OCI-M1 (cell line): ENCODE measurements at regions not wholly inside any gene's neighbourhood (a gene's known extent, or its start where the extent isn't known, plus 50 kb on each side); places are given as distances from the start of the nearest gene placed in this dataset.

Experiments used
- DNase-seq: peaks from one replicate; lab custom pipeline; 2025; lab: John Stamatoyannopoulos, UW

GRCh38 chr7:51679358-51679757 lies 362.7 kb upstream of the COBL start:
- no peak for DNase-seq

DNA sequence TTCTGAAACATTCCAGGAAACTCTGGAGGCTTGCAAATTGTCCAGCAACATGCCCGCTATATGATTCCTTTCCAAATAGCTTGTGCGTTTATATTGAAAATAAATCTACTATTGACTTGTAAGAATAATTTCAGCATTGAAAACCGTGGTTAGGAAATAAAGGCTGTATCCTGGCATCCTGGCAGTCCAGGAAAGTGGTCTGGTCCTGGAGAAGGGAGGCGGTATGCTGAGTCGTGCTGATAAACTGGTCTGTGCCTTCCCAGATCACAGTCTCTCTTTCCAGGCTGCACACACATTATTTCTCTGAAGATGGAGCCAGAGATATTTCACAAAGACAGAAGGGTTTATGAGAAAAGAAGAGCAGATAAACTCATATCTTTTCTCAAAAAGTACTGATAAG lies 350.1 kb upstream of the COBL start:
- no peak for DNase-seq

DNA sequence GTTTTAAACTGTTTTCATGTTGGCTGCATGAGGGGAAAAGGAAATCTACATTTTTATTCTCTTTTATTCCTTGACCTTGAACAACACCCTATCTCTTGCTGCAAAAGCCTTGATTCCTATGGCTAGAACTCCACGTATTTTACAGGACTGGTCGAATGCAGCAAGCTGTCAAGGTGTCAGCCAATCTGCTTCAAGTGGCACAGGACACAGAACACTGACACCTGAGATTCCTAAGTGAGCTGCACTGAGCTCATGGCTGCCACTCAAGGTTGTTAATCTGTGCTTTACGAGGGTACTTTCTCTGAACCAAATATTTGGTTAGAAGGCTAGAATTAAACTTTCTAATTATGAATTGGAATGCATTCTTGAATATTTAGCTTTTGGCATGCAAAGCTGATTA lies 349.7 kb upstream of the COBL start:
- no peak for DNase-seq

DNA sequence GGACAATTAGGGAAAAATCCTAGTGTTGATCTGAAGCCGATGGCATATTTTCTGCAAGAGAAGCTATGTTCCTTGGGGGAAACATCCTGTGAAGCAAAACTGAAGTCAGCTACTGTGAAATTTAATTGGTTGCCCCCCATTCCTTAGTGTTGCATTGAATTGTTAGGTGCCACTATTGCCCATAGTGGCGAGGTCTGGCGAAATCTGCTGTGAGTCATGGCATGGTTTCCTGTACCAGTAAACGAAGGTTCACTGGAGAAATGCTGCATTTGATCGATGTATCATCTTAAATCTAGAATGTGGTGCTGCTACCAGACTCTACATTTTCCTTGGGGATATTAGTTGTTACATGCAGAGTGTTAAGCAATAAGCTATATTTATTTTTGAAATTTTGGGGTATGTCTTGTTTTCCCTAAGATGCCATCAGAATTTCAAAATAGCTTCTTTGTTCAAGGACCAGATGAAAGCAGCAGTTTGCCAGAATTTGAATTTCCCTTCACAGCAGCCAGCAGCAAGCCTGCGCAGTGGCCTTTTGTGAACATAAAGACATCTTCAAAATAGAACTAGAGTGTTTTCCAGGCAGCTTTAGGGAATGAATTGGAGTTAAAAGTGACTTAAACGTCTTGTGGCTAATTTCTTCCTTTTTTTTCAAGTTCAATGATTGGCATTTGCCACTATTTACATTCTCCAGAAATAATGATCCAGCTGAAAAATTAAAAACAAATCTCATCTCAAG lies 348.6 kb upstream of the COBL start:
- no peak for DNase-seq

DNA sequence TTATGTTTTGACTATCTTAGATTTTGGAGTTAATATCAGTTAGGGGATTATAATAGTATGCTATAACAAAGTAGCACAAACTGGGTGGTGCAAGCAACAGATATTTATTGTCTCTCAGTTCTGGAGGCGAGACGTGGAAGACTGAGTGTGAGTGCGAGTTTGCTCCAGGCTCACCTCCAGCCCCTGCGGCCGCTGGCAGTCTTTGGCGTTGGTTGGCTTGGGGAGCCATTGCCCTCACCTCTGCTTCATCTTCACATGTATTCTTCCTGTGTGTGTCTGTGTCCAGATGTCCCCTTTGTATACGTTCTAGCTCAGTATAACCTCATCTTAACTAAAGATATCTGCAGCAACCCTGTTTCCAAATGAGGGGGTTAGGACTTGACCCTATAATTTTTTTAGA lies 343.9 kb upstream of the COBL start:
- DNase-seq, result no peak

- DNase-seq, result no peak
These were observed 342.1 kb upstream of the COBL start for GRCh38 chr7:51658684-51659083.

GRCh38 chr7:51647931-51648351 lies 331.3 kb upstream of the COBL start:
- no peak for DNase-seq

GRCh38 chr7:51647486-51647885 lies 330.9 kb upstream of the COBL start:
- no peak for DNase-seq

- no peak for DNase-seq
These were observed 329.2 kb upstream of the COBL start for GRCh38 chr7:51645702-51646298.

- no peak for DNase-seq
These were observed 328.6 kb upstream of the COBL start for GRCh38 chr7:51645255-51645654.

GRCh38 chr7:51644216-51644615 lies 327.6 kb upstream of the COBL start:
- no peak for DNase-seq

- no peak for DNase-seq
These were observed 324.2 kb upstream of the COBL start for GRCh38 chr7:51640841-51641240.

- no peak for DNase-seq
These were observed 323.2 kb upstream of the COBL start for GRCh38 chr7:51639661-51640334.

DNA sequence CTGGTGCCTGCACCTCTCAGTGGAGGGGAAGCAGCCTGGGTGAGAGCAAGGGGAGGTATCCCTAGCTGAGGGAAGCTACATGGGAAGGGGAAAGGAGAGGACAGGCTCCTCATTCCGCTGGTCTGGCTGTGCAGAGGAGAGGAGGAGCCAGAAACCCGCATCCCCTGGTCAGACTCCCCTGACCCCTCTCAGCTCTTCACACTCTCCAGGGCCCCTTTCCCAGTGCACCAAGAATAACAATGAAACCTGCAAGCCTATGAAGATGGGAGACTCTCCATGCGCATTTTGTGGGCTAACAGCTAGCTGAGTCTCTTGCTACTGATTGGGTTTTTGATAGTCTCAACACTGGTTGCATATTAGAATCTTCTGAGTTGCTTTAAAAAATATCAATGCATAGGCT lies 319.9 kb upstream of the COBL start:
- no peak for DNase-seq

DNA sequence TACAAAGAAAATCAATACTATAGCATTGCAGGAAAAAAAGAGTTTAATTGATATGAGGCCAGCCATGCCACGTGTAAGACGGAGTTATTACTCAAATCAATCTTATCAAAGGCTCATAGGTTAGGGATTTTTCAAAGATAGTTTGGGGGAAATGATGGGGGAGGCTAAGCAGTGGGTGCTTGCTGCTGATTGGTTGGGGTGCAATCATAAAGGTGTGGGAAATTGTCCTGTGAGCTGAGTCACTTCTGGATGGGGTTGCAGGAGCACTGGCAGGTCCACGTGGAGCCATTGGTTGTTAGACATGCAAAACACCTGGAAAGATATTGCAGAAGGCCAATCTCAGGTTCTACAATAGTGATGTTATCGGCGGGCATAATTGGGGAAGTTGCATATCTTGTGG lies 319.2 kb upstream of the COBL start:
- no peak for DNase-seq

GRCh38 chr7:51634538-51634937 lies 317.9 kb upstream of the COBL start:
- DNase-seq, result no peak

DNA sequence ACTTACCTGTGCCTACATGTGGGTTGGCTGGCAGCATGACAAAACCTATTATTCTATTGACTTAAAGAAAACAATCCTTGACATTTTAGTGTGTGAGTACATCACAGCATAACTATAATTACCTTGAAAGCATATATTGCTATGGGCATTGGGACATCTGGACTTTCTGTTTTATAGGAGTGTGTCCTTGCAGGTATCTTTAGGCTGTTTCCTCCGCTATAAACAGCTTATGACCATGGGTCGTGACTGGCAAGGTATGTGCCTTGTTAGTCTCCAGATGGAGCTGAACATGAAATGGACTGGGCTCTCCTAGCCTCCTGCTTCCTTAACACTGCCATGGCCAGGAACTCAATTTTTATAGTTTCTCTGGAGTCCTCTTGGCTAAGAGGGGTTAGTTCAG lies 317.4 kb upstream of the COBL start:
- DNase-seq, result no peak

GRCh38 chr7:51633596-51633995 lies 317.0 kb upstream of the COBL start:
- DNase-seq, result no peak

DNA sequence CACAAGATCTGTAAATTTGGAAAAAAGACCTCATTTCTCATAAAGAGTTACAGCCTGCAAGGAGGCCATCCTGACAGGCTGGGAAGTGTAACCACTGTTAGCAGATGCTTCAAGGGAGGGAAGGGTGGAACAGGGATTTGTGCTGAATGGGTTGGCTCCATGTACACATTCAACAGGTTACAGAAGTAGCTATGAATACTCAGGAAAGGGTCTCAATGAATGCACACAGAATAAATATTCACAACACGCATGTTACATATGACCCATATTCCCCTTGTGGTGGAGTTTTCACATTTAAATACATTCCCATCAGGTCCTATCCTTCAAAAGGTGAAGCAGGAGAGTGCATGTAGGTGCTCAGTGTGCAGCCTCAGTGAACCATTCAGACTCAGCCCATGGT lies 316.4 kb upstream of the COBL start:
- no peak for DNase-seq

GRCh38 chr7:51630933-51631332 lies 314.3 kb upstream of the COBL start:
- DNase-seq, result no peak

DNA sequence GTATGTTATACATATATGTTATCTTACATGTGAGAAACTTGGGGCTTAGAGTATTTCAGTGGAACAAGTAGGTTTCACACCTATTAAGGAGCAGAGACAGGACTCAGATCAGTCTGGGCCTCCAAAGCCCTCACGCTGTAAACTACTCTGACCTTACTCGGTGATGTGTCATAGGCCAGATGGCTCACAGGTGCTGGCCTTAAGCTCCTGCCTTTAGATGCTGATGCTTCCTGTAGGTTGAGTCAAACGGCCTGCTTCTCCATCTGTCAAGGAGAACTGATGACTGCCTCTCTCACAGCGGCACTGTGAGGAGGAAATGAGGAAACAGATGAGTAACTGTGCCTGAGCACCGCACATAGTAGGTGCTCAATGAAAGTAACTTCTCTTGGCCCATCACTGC lies 312.6 kb upstream of the COBL start:
- no peak for DNase-seq

- DNase-seq, result no peak
These were observed 305.3 kb upstream of the COBL start for GRCh38 chr7:51621956-51622355.

- DNase-seq, result no peak
These were observed 304.1 kb upstream of the COBL start for GRCh38 chr7:51620706-51621105.

DNA sequence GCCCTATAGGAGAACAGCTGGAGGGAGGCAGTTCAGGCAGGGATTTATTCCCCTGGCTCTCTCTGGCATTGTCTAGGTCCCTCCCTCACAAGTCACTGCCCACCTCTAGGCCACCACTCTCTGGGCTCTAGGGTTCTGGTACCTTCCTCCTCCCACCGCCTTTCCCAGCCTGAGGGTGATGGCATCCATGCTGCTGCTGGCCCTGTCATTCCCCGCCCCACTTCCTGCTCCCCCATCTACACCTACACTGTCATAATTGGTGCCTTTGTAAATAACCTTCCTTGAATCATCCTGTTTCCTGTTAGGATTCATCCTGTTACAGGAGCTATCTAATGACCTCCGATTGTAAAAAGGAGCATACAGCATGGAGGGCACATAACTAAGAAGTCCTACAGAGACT lies 303.3 kb upstream of the COBL start:
- no peak for DNase-seq
